ENCODE measurements at regions not wholly inside any gene's neighbourhood (a gene's known extent, or its start where the extent isn't known, plus 50 kb on each side); places are given as distances from the start of the nearest gene placed in this dataset.
"Not testable (repeated sequence)": the region's sequence is repeated elsewhere in the genome, so short reads cannot be mapped to it uniquely, and the experiment has no call there.

DNA sequence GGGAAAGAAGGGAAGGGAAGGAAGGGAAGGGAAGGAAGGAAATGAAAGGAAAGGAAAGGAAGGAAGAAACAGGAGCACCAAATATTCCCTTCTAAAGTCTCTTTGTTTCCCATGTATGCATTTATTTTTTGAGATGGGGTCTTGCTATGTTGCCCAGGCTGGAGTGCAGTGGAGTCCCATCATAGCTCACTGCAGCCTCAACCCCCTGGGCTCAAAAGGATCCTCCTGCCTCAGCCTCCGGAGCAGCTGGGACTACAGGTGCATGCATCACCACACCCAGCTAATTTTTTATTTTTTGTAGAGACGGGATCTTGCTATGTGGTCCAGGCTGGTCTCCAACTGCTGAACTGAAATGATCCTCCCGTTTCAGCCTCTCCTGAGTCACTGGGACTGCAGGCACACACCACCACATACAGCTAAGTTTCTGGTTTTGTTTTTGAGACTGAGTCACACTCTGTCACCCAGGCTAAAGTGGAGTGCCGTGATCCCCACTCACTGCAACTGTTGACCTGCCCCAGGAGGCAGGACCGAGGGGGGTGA, 102.8 kb downstream of the CRLF2 start:
- H3K9me3 Mint-ChIP-seq, result peaks cover 18% of the 10 kb centered on the region

DNA sequence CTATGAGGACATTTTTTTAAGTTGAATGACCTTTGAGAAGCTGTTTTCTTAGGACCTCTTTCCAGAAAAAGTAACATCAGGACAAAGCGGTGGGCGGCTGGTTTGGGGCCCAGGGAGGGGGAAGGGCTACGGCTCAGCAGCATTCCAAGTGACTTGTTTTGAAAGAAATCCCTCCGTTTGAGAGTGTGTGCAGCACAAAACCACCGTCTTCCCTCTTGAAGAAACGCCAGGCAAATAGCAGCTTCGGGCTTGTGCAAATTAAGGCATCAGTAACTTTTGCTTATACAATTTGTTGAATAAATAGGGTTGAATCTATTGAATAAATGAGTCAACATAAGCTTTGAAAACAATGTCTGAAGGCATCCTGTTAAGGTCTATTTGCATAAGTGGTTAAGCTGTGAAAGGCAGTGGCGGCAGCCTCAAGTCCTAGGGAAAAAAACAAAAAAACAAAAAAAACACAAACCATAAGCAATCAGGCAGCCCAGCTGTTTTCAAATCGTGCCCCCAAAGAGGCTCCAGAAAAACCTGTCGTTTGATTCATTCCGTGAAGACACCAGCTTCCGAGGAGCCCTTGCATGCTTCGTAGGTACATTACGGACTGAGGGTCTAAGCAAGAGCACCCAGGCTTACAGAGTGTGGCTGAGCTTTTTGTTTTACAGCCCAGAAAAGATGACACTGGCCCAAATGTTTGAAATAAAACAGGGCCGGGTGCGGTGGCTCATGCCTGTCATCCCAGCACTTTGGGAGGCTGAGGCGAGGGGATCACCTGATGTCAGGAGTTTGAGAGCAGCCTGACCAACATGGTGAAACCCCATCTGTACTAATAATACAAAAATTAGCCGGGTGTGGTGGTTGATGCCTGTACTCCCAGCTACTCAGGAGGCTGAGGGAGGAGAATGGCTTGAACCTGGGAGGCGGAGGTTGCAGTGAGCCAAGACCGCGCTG, 103.7 kb downstream of the CRLF2 start:
- no peak for ATAC-seq (replicated peaks)
- no peaks in the 10 kb centered on the region for H3K36me3 Mint-ChIP-seq (ENCODE audit: low read depth)
- H3K4me3 Mint-ChIP-seq, result no peak overlapping the region
- H3K27me3 Mint-ChIP-seq, result peaks cover 11% of the 10 kb centered on the region
- no peaks in the 10 kb centered on the region for H3K4me1 Mint-ChIP-seq
- H3K9me3 Mint-ChIP-seq, result peaks cover 18% of the 10 kb centered on the region
- H3K27ac Mint-ChIP-seq, result no peak overlapping the region

More for the DNA sequence above, 102.8 kb downstream of the CRLF2 start:
- ATAC-seq (replicated peaks), result no peak
- no peaks in the 10 kb centered on the region for H3K4me1 Mint-ChIP-seq
- H3K27ac Mint-ChIP-seq, result no peak overlapping the region
- H3K36me3 Mint-ChIP-seq (ENCODE audit: low read depth), result no peaks in the 10 kb centered on the region
- H3K4me3 Mint-ChIP-seq, result no peak overlapping the region
- peaks cover 11% of the 10 kb centered on the region for H3K27me3 Mint-ChIP-seq

DNA sequence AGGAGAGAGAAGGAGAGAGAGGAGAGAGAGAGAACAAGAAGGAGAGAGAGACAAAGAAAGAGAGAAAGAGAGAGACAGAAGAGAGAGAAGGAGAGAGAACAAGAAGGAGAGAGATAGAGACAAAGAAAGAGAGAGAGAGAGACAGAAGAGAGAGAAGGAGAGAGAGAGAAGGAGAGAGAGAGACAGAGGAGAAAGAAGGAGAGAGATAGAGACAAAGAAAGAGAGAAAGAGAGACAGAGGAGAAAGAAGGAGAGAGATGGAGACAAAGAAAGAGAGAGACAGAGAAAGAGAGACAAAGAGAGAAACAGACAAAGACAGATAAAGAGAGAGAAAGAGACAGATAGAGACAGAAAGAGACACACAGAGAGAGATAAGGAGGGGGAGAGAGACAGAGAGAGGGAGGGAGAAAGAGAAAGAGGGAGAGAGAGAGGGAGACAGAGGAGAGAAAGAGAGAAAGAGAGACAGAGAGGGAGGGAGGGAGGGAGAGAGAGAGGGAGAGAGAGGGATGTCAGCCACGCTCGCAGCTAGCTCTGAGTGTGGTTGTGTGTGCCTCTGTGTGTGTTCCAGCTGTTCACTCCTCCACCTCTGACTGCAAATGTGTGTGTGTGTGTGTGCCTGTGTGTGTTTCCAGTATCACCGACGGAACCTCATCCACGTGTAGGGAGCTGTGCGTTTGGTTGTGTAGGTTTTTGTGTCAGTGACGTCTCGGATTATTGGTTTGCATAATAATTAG, 105.8 kb downstream of the CRLF2 start:
- Mint-ChIP-seq H3K27ac (no peak overlapping the region), H3K4me1 (no peaks in the 10 kb centered on the region), H3K36me3 (ENCODE audit: low read depth) (no peaks in the 10 kb centered on the region), H3K27me3 (peaks cover 11% of the 10 kb centered on the region), H3K9me3 (peaks cover 18% of the 10 kb centered on the region), H3K4me3 (no peak overlapping the region)
- ATAC-seq (replicated peaks), result no peak

GRCh38 chrX:1105671-1106419, 106.6 kb downstream of the CRLF2 start:
- Mint-ChIP-seq H3K27ac (no peak overlapping the region), H3K4me1 (no peaks in the 10 kb centered on the region), H3K36me3 (ENCODE audit: low read depth) (no peaks in the 10 kb centered on the region), H3K27me3 (peaks cover 7% of the 10 kb centered on the region), H3K9me3 (peaks cover 14% of the 10 kb centered on the region), H3K4me3 (no peak overlapping the region)
- no peak for ATAC-seq (replicated peaks)

DNA sequence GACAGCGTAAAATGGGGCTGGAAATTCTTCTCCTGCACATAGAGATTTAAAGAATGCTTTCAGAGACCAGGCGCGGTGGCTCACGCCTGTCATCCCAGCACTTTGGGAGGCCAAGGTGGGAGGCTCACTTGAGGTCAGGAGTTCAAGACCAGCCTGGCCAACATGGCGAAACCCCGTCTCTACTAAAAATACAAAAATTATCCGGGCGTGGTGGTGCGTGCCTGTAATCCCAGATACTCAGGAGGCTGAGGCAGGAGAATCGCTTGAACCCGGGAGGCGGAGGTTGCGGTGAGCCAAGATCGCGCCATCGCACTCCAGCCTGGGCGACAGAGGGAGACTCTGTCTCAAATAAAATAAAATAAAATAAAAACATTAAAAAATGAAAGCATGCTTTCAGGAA, 107.4 kb downstream of the CRLF2 start:
- not testable (repeated sequence) for ATAC-seq (replicated peaks); H3K36me3 Mint-ChIP-seq (ENCODE audit: low read depth); H3K9me3 Mint-ChIP-seq; H3K4me1 Mint-ChIP-seq; H3K4me3 Mint-ChIP-seq; H3K27ac Mint-ChIP-seq
- peaks cover 11% of the 10 kb centered on the region for H3K27me3 Mint-ChIP-seq

DNA sequence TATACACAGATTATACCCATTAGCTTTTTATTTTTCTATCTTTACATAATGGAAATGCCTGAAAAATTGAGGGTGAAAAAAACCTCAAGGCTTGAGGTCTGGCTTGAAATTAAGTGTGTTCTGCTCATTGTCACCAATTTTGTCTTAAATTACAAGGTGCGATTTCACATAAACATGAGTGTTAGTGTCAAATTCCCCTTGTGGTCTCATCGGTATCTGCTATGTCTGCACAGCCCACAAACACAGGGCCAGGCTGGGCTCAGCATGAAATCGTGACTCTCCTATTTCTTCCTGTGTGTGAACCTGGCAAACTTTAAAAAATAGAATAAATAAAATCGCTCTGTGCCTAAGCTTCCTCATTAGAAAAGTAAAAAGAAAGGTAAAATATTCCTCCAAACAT, 109.1 kb downstream of the CRLF2 start:
- Mint-ChIP-seq H3K9me3 (peaks cover 3% of the 10 kb centered on the region), H3K4me3 (no peak overlapping the region)

GRCh38 chrX:1102786-1103185, 109.7 kb downstream of the CRLF2 start:
- Mint-ChIP-seq H3K4me1 (no peaks in the 10 kb centered on the region), H3K9me3 (peaks cover 3% of the 10 kb centered on the region), H3K4me3 (no peak overlapping the region), H3K27me3 (peaks cover 16% of the 10 kb centered on the region), H3K27ac (no peak overlapping the region), H3K36me3 (ENCODE audit: low read depth) (no peaks in the 10 kb centered on the region)
- ATAC-seq (replicated peaks), result no peak

More for the DNA sequence above, 109.1 kb downstream of the CRLF2 start:
- Mint-ChIP-seq H3K4me1 (no peaks in the 10 kb centered on the region), H3K36me3 (ENCODE audit: low read depth) (no peaks in the 10 kb centered on the region), H3K27me3 (peaks cover 16% of the 10 kb centered on the region), H3K27ac (no peak overlapping the region)
- ATAC-seq (replicated peaks), result no peak

GRCh38 chrX:1102221-1102620, 110.2 kb downstream of the CRLF2 start:
- not testable (repeated sequence) for H3K36me3 Mint-ChIP-seq (ENCODE audit: low read depth); H3K4me1 Mint-ChIP-seq; H3K9me3 Mint-ChIP-seq; H3K4me3 Mint-ChIP-seq; ATAC-seq (replicated peaks); H3K27ac Mint-ChIP-seq
- H3K27me3 Mint-ChIP-seq, result peaks cover 16% of the 10 kb centered on the region

DNA sequence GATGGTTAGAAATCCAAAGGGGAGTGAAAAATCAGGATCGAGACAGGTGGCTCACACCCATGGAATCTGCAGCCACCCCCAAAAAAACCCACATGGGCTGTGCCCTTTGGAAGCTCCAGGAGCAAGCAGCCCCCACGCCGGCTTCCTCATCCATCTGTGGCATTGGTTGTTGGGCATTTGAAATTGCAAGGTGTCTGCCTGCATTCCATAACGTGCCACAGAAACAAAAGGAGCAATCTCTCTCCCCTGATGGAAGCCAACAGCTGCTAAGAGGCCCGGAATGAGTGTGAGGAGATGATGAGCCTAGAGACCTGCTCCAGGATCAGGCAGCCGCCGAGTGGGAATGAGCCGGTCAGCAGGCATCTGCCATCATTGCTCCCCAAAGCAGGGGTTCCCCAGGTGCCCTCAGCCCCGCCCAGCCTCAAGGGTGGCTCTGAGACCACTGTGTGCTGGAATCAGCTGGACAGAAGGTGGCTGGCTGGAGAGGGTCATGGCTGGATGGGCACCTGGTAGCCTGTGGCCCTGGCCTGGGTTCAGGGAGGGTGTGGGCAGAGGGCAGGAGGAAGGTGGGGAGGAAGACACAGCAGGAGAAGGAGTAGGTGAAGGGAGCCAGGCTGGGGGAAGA, 113.2 kb downstream of the CRLF2 start:
- Mint-ChIP-seq H3K4me3 (no peak overlapping the region), H3K4me1 (no peaks in the 10 kb centered on the region), H3K27ac (no peak overlapping the region), H3K9me3 (peaks cover 5% of the 10 kb centered on the region), H3K27me3 (peaks cover 9% of the 10 kb centered on the region), H3K36me3 (ENCODE audit: low read depth) (no peaks in the 10 kb centered on the region)
- no peak for ATAC-seq (replicated peaks)

- Mint-ChIP-seq H3K36me3 (ENCODE audit: low read depth) (no peaks in the 10 kb centered on the region), H3K27ac (no peak overlapping the region), H3K9me3 (peaks cover 5% of the 10 kb centered on the region), H3K4me3 (no peak overlapping the region), H3K4me1 (no peaks in the 10 kb centered on the region), H3K27me3 (peaks cover 9% of the 10 kb centered on the region)
- ATAC-seq (replicated peaks), result no peak
These were observed 115.1 kb downstream of the CRLF2 start for GRCh38 chrX:1097328-1097727.

GRCh38 chrX:1094566-1095333, 117.7 kb downstream of the CRLF2 start:
- no peaks in the 10 kb centered on the region for H3K4me1 Mint-ChIP-seq
- no peaks in the 10 kb centered on the region for H3K36me3 Mint-ChIP-seq (ENCODE audit: low read depth)
- ATAC-seq (replicated peaks), result no peak
- no peak overlapping the region for H3K27ac Mint-ChIP-seq
- H3K9me3 Mint-ChIP-seq, result peaks cover 5% of the 10 kb centered on the region
- no peak overlapping the region for H3K4me3 Mint-ChIP-seq
- H3K27me3 Mint-ChIP-seq, result peaks cover 3% of the 10 kb centered on the region

GRCh38 chrX:1093586-1094421, 118.6 kb downstream of the CRLF2 start:
- Mint-ChIP-seq H3K27me3 (no peaks in the 10 kb centered on the region), H3K36me3 (ENCODE audit: low read depth) (no peaks in the 10 kb centered on the region), H3K27ac (no peak overlapping the region), H3K4me1 (no peaks in the 10 kb centered on the region), H3K9me3 (peaks cover 5% of the 10 kb centered on the region), H3K4me3 (peak overlapping the region; percentile 55)
- ATAC-seq (replicated peaks), result no peak

GRCh38 chrX:1093121-1093520, 119.3 kb downstream of the CRLF2 start:
- Mint-ChIP-seq H3K4me1 (no peaks in the 10 kb centered on the region), H3K9me3 (peaks cover 5% of the 10 kb centered on the region), H3K4me3 (peak overlapping the region; percentile 55), H3K27ac (peak overlapping the region; percentile 70), H3K27me3 (no peaks in the 10 kb centered on the region), H3K36me3 (ENCODE audit: low read depth) (no peaks in the 10 kb centered on the region)
- ATAC-seq (replicated peaks), result peak; percentile 79
